NCI-H1930 (cell line): ENCODE measurements at regions not wholly inside any gene's neighbourhood (a gene's known extent, or its start where the extent isn't known, plus 50 kb on each side); places are given as distances from the start of the nearest gene placed in this dataset.

ENCODE experiments used
- DNase-seq, 2 experiments: peaks; one replicate each; lab custom pipeline; 2025; lab: John Stamatoyannopoulos, UW

DNA sequence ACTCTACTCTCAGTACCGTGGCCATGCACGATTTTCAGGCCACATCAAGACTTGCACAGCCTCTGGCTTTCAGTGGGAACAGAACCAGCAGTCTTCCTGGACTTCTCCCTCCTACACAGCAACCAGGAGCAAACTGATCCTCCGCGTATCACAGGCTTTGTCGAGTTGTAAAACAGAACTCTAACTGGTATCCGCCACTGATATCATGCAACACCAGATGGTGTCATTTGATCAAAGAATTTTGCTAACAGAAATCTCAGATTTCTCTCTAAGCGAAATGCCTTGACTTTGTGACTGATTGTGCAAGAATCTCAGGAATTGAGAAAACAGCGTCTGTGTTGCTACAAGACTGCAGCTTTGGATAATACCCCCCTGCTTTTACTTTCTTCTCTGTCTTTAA, 85.7 kb downstream of the COPS8 start:
- no peak for DNase-seq

DNA sequence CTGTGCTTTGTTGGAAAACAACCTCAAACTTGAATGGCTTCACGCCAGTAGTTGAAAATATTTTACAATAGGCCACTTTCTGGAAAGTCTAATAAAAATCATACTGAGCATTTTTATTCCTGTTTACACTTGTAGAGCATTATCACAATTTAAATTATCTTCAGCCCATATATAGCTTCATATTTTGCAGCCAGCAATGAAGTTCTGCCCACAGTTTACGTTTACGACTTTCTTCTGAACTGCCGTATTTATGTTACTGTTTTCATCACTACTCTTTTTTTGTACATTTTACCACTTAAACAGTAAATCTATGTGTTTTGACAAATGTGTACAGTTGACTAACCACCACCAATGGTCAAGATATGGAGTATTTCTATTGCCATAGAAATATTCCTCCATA, 86.2 kb downstream of the COPS8 start:
- no peak for DNase-seq

DNA sequence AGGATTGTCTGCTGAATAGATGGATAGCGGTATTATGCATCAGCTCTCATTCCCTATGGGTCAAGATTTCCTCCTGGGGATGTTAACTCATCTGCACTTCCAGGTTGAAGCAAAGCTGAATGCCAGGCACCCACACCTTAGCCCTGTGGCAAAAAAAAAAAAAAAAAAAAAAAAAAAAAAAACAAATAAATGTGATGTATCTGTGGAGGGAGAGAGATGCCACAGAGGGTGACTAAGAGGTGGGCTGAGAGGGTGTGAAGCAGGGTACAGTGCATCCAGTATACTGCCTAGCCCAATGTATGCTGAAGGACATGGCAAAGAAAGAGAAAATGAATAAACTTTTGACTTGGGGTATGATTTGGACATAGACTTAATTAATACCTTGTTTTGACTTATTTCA, 91.4 kb downstream of the COPS8 start:
- no peak for DNase-seq

DNA sequence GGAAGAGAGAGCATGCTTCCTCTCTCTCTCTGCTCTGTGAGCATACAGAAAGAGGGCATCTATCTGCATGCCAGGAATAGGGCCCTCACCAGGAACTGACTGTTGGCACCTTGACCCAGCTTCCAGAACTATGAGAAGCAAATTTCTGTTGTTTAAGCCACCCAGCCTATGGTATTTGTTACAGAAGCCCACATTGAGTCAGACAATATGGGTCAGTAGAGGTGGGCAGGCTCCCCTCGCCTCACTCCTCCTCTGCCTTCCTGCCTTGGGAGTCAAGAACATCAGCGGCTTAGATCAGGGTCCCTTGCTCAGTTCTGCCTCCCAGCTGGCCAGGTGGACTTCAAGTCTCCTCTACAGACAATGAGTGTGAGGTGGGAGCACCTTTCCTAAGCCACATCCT, 92.3 kb downstream of the COPS8 start:
- no peak for DNase-seq

DNA sequence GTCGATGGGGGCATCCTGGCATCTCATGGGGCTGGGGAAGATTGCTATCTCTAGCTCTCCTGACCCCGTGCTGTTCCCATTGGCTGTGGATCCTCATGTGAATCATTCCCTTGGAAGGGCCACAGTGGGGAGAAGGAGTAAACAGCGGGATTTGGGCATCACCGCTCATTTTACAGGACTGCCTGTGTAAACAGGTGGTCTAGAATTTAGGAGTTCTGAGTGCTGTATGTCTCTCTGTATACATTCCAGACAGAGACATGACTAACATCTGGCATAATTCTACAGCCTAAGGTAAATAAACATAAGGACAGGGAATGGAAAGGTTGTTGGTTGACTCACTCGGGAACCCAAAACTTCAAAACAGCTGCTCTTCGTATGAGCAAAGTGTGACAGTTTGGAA, 92.7 kb downstream of the COPS8 start:
- DNase-seq = no peak

DNA sequence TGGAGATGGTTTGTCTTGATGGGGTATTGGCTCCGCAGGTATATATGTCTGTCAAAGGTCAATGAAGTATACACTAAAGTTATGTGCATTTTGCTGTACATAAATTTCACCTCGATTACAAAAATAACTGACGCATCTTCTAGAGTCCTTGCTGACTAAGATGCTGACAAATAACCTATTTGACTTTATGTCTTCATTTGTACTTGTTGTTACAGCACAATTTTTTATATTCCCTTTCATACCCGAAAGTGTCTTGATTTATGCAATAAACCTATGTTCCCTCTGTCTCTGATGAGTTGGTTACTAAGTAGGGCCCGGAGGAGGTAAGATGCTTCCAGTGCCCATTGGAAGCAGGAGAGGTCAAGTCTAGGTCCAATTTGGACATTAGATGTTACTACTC, 93.5 kb downstream of the COPS8 start:
- no peak for DNase-seq

DNA sequence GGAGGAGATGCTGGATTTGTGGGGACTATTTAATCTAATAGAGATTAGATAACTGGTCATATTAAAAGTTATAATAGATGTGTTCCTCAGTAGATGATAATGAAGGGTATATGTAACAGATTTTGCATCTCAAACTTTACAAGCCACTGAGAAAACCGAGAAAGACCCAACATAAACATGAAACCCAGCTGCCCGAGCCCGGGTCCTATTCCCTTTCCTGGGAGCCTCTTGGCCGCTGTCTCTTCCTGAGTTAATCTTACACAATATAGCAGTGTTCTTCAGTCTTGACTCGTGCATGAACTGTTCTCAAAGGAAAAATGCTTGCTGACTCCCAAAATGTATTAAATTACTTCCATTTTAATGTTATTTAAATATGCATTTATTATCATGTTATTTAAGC, 94.5 kb downstream of the COPS8 start:
- no peak for DNase-seq

DNA sequence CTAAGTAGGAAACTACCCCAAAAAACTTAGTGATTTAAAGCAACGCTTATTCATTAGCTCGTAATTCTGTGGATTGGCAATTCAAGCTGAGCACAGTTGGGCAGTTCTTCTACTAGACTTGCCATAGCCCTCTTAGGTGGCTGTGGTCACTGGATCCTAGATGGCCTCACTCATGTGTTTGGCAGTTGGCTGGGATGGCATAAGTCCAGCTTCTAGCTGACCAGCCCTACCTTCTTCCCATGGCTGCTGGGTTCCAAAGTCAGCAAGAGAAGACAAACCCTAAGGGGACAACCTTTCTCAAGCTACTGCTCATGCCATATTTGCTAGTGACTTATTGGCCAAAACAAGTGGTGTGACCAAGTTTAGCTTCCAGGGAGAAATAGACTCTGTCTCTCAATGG, 95.3 kb downstream of the COPS8 start:
- no peak for DNase-seq

DNA sequence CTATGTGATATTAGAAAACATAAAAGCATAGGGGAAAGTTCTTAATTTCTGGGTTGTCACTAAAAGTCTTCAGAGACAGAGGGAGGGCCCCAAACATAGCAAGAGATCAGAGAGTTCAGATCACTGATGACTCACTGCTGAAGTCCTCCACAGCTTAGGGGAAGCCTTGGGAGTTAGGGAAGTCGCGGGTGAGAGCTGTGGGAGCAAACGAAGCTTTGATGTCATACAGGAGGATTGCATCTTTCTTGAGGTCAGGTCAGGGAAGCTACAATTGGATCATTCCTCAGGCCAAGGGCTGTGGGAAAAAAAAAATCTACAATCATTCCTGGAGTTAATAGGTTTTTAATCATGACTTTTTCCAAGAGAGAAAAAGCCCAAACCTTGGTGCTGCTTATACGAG, 96.2 kb downstream of the COPS8 start:
- DNase-seq = no peak

DNA sequence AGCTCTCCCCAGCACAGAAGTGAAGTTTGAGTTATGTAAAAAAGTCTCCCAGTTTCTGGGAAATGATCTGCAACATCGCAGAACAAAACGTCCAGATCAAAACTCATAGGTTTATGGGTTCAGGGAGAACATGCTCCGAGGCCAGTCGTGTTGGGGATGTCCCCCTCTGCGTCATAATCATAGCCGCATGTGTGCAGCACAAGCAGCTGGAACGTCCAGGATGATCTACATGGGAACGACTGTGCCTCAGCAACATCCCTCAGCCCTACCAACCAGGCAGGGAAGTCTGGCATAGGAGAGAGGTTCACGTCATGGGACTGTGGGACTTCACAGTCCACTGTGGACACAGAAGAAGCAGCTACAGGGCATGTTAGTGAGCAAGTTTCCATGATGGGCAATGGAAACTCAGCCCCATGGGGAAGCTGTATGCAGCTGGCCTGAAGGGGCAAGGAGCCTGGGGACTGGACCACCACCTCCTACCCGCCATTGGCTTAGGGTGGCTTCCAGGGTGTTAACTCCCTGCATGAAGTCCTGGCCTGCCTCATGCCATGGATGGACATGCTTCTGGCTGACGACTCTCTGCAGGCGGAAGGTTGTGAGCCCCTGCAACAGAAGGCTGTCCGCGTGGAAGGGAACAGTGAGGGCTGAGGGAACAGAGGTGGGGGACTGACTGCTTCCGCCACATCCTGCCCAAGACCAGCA, 96.9 kb downstream of the COPS8 start:
- no peak for DNase-seq

DNA sequence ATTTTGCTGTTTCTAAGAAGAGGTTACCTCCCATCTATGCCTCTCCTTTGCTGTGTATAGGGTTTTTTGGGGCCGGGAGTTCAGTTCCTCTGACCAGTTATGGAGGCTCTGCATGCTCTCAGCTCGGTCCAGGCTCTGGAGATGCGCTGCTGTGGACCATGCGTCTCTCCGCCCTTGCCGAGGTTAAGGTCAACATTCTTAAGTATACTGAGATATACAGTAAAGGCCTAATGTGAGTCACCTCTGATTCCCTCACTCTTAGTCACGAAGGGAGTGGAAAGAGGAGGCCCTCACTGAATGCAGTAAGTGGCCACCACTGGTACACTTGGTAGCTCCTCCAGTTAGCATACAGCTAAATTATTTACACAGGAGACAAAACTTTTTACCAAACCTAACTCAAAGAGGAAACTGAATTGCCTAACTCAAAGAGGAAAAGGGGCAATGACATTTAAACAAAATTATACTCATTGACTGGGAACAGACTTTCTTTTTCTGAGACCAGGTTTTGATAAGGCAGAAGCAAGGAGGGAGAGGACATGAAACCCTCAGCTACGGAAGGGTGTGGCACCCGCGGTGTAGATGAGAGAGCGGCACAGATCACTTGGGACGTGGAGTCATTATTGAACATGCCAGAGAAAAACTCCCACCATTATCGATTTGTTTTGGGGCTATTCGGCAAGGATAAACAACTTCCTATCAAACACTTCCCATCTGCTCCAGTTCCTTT, 98.7 kb downstream of the COPS8 start:
- DNase-seq = no peak

DNA sequence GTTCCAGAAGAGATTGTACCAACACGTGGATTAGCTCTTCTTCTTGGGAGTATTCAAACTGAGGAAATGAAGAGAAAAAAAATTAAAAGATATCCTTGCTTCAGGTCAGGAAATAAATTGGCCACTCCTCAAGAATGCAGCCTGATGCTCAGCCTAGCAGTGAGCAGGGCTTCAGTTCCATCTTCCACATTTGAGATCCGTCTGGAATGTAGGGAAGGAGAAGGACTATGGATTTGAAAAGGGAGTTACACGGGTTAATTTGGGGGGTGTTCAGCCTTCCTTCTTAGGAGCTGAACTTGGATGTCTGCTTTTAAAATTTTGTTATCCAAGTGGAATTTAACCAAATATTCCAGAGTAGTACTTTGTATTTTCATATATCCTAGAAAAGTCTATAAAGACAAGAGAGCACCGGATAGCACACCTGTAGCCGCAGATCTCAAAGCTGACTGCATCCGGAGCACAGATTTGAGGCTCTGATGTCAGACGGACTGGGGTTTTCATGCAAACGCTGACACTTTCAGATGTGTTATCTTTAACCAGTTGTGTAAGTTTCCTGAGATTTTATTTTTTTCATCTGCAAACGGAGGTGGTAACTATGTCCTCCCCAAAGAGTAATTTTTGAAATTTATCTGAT, 99.3 kb downstream of the COPS8 start:
- no peak for DNase-seq

DNA sequence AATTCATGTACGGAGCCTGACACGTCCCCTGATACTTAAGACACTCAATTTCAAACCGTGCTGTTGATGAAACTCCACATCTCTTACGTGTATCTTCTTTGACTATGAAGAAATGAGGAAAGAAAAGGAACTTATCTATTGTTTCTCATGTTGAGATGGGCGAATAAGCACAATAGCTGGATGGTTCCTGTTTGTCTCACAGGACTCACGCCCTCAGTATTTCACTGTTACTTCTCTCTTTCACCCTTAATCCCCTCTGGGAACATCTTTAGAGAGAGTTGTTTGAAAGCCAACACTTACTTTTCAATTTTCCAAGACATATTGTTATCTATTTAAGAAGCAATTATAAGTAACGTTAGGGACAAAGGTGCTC, 99.8 kb downstream of the COPS8 start:
- no peak for DNase-seq

DNA sequence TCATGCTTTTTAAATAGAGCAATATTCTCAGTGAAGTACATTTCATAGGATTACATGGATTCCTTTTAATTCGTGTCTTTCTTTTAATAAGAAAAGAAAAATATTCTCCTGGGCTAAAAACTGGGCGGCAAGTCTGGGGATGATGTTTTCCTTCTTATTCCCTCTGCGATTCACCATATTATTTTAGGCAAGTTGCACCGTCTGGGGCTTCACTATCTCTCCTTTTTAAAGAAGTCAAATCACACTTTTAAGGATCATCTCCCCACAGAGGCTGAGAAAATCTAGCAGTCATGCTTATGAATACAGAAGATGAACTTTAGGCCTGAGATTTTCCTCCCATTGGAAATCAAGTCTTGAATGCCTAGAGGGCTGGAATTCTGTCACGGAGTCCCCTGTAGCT, 104.1 kb downstream of the COPS8 start:
- no peak for DNase-seq

DNA sequence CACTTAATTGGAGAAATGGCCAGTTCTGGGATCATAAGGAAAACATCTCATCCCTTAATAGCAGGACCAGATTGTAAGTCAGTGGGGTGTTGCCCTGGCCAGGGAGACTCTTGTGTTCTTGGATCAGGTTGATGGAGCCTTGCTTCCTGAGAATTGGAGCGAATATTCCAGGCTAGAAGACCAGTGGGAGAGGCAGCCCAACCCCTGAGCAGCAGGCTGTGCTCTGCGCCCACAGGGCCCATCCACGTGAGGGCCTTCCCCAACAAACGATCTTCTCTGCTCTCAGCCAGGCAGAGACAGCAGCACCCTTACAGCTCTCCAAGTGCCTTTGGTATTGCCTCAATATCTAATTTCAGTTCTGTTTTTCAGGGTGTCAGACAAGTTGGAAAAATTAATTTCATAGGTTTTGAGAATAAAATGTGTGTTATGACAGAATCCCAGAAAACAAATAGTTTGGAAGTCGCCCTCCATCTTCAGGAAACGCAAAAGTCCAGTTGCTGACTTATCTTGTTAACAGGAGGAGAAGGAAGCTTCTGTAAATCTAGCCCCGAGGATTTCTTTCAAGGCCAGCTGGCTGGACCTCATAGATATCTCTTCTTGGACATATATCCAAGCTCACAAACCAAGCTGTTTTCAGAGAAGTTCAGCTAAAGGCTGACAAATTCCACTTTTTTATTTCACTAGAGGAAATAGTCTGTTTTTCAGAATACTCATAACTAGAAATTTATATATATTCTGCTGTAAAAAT, 105.5 kb downstream of the COPS8 start:
- no peak for DNase-seq

DNA sequence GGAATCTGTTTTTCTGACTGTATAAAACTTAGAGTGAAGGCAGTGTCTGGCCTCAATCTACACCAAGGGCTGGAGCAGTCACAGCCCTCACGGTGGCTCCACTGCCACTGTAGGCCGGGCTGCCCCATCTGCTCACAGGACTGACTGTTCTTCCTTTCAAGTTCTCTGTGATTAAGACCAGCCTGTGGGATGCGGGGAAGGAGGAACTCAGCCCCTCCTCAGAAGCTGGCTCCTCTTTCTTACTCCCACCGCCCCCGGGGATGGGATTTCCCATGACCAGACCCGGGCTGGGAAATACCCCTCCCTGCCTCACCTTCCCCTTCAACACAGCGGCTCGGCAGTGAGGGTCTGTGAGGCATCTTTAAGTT, 106.0 kb downstream of the COPS8 start:
- no peak for DNase-seq

DNA sequence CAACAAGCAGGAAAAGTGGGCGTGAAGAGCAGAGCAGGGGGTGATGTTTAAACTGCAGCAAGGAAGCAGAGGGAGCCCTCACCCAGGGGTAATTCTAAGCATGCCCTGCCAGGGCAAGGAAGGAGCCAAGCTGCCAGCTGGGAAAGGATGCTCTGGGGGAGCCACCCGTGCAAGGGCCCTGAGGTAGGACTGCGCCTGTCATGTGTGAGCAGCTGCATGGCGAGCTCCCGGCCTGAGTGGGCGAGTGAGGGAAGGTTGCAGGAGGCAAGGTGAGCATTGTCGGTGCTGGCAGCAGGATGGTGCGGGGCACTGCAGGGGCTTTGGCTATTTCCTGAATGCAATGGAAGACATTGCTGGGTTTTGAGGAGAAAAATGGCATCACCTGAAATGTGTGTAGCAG, 107.2 kb downstream of the COPS8 start:
- no peak for DNase-seq

DNA sequence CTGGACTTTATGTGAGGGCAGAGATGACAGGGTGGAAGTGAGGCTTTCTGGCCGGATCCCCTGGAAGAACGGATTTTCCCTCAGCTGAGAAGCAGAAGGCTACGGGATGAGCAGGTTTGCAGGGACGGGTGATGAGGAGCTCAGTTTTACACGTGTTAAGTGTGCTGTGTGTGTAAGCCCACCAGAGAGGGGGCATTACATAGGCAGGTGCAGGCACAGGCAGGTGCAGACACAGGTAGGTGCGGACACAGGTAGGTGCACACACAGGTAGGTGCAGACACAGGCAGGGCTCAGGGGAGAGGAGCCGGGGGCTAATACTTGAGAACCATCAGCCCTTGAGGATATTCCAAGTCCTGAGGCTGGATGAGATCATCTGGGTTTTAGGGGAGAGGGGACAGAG, 107.7 kb downstream of the COPS8 start:
- no peak for DNase-seq

DNA sequence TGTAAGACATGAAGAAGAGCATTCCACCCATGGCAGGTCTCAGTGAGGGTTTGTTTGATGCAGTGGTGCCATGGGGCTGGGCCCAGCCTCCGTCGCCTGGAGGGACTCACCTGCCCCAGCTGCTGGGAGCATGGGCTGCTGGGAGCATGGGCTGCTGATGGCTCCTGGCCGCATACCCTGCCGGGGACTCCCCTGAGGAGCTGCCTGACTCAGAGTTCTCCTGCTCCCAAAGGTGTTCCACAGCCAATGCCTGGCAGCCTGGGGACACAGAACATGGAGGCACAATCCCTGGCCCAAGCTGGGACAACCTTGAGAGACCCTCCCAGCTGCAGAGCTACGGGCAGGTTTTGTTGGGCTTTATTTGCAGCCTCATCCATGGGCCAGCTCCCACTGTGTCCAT, 108.4 kb downstream of the COPS8 start:
- DNase-seq = no peak

DNA sequence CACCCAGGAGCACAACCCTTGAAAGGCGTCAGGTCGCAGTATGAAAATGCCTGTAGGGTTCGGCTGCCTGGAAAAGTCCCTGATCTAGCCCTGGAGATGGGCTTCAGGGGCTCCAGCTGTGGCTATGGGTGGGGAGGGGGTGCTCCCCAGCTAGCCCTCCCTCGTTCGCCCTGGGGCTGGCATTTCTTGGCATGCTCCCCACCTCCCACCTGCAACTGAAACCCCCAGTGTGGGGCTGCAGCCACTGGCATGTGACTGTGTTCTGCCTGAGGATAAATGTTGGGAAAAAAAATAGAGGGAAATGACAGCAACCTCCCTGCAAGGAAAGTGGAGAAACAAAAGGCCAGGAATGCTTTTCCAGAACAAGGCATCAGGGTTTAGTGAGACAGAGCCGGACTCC, 109.2 kb downstream of the COPS8 start:
- no peak for DNase-seq

DNA sequence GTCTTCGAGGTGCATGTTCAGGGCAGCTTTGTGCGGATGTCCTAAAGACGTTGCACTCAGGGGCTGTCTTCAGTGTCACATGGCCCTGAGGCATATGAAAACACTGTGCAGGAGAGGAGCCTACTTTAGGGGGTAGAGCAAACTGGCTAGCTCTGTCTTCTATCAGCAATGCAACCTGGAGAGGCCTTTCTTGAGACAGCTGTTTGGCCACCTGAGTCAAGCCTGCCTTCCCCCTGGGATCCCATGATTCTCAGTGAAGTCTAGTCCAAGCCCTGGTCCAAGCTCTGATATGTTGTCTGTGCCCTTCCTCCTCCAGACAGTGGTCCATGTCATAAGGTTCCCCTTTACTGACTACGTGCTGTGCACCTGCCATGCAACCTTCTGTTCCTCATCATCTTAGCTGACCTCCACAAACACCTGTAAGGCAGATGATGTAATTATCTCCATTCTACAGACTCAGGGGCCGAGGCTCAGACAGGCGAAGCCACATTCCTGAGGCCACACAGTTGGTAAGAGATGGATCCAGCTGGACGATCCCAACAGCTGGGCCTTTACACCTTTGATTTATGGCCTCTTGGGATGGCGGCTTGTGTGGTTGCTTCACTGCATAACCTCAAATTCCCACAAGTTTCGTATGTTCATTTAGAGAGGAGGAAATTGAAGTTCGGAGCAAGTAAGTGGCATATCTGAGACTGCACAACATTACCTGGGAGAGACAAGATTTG, 109.9 kb downstream of the COPS8 start:
- no peak for DNase-seq

DNA sequence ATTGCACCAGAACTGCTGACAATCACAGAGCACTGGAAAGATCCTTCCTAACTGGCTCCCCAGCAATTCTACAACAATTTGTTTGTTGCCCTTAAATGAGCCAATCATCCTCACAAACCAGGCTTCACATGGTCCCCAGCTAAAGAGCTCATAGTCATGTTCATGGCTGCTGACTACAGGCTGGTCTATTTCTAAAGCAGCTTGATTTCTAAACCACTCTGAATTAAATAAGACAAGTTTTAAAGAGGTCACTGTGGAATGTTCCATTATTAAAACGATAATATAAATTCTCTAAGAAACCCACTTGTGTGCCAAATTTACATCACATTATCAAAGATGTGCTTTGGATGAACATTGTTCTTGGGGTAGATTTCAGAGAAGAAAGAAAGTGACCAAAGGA, 110.7 kb downstream of the COPS8 start:
- DNase-seq = no peak
